ENCODE measurements at regions not wholly inside any gene's neighbourhood (a gene's known extent, or its start where the extent isn't known, plus 50 kb on each side); places are given as distances from the start of the nearest gene placed in this dataset.

DNA sequence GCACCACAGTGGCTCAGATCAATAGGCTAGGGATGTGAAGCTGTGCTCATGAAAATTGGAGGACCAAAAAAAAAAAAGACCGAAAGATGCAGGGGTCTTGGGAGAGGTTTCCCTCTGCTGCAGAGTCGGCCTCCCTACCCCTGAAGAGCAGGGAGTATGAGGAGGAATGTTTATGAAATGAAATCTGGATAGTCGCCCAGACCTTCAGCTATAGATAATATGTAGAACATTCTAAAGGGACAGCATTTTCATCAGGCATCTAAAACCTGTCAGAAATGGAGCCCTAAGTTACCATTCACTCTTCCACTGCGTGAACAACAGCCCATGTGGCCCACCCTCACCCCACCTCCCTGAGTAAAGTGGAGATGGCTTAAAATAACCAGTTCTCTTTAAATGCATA is 122.9 kb downstream of the TMEM174 start:
- ATAC-seq: no peak
- no peak for DNase-seq (ENCODE audit: low spot score)

DNA sequence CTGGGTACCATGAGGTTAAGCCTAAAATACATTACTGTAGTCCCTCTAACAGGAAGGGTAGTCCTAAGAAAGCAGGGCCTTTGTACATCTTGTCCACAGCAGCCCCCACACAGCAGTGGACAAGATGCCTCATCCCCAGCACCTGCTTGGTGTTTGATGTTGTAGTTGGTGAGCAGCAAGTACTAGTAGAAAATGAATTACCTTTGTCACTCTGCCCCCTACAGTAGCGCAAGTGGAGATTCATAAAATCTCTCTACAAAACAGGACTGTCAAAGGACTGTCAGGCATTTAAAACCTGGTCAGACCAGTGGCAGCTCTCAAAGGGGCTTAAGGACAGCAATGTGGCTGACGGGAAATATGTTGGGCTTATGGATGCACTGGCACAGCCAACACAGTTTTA is 122.5 kb downstream of the TMEM174 start:
- DNase-seq (ENCODE audit: low spot score) (no peak), ATAC-seq (no peak)

DNA sequence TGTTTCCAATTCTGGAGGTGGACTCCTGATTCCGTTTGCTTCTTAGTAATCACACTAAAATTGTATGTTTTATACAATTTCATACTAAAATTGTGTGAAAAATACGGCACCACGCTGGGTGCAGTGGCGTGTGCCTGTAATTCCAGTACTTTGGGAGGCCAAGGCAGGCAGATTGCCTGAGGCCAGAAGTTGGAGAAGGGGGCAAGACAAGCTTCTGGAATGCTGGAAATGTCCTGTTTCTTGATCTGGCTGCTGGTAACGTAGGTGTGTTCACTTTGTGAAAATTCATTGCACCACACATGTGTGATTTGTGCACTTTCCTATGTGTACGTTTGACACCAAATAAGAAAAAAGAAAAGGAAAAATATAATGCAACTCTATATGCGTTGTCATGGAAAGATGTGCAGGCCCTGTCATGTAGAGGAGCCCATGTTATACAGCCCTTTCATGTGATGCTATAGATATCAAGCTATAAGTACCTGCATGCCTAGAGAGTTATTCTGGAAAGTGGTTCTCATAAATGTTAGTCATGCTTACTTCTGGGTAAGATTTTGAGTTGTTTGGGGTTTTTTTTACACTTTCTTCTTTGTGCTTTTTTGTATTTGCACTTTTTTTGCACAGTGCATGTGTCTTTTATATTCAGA is 119.9 kb downstream of the TMEM174 start:
- no peak for ATAC-seq
- DNase-seq (ENCODE audit: low spot score): no peak

DNA sequence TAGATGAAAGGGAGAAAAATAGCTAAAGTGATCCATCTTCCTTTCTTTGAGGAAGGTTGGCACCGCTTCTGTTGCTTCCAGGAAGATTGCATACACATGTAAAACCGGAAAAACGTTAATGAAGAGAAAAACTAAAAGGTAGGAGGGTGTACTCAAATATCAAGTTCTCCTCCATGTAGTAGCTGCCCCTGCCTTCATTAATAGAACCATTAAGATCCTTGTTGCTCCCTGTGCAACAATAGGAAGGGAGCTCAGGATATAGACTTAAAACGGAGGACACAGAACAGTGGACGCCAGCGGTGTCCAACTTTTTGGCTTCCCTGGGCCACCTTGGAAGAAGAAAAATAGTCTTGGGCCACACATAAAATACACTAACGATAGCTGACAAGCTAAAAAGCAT is 118.9 kb downstream of the TMEM174 start:
- DNase-seq (ENCODE audit: low spot score) (no peak), ATAC-seq (no peak)

DNA sequence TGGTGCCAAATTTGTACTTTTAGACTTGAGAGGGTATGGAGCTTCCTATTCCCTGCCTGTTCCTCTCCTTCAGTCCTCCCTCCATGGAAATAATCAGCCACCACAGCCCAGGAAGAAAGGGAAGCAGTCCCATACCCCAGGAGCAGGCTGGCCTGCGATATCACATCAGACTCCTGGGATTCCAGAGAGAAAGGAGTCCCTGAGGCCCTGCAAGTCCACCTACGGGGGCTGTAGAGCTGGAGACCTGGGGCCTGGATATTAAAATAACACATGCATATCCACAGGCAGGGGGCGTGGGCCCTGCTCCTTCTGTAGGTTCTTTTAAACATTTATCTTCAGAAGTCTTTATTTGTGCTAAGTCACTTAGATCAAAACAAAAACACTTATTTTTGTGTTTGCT is 117.2 kb downstream of the TMEM174 start:
- ATAC-seq: no peak
- no peak for DNase-seq (ENCODE audit: low spot score)

DNA sequence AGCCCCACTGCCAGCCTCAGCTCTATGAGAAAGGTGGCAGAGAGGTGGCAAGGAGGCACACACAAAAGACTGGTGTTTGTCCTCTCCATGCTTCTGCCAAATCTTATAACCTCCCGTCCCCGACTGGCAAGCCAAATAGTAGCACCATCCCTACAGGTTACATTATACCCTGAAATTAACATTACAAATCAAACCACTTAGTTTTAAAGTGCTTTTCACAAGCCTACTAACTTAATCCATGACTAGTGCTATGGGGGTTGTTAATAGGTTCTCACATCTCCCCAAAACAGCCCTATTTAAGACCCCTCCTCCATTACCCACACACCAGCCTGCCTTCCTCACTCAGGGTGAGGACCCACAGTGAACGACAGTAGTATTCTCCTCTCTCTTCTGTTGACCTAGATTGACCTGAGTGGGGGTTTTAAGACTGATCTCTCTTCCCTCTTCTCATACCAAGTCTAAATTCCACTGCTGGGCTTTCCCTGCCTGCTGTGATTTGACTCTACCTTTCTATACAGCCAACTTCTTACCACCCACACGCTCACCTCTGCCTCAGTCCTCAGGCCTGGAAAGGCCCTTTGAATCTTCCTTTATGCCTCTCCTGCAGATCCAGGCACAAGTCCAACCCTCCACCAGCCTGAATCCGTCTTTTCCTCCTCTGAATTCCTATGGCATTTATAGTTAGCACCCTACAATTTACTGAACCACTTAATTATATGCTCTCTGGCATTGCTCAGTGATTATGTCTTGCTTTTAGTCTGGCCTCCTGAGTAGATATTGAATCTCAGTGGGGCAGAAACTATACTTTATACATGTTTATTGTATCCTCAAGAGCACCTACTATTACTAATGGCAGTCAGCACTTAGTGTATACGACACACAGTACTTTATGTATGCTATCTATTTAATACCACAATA is 116.1 kb downstream of the TMEM174 start:
- ATAC-seq (no peak), DNase-seq (ENCODE audit: low spot score) (no peak)

DNA sequence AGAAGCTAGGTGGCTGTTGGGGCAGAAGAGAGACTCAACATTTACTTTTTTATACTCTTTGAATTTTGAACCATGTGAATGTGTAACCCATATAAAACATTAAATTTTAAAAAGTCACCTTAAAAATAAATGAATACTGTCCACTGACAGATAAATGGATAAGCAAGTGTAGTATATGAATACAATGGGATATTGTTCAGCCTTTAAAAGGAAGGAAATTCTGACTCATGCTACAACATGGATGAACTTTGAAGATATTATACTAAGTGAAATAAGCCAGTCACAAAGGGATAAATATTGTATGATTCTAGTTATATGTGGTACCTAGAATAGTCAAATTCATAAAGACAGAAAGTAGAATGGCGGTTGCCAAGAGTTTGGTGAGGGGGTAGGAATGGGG is 113.9 kb downstream of the TMEM174 start:
- DNase-seq (ENCODE audit: low spot score): no peak
- no peak for ATAC-seq

DNA sequence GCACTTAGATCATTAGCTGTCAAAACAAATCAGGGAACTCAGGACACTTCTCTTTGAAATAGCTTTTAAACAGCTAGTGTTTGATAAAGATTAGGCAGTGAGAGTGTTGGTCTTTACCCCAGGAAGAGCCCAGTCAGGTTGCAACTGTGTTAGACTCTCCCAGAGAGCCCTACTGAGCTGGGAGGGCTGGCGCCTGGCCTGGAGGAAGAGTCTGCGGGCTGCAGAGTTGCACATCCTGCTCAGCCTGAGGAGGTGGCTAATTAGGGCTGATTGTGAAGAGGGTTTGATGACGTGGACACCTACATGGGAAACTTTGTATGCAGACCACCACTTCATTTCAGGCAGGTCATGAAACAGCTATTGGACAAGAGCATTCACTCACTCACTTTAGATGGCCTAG is 112.0 kb downstream of the TMEM174 start:
- no peak for ATAC-seq
- DNase-seq (ENCODE audit: low spot score): no peak

DNA sequence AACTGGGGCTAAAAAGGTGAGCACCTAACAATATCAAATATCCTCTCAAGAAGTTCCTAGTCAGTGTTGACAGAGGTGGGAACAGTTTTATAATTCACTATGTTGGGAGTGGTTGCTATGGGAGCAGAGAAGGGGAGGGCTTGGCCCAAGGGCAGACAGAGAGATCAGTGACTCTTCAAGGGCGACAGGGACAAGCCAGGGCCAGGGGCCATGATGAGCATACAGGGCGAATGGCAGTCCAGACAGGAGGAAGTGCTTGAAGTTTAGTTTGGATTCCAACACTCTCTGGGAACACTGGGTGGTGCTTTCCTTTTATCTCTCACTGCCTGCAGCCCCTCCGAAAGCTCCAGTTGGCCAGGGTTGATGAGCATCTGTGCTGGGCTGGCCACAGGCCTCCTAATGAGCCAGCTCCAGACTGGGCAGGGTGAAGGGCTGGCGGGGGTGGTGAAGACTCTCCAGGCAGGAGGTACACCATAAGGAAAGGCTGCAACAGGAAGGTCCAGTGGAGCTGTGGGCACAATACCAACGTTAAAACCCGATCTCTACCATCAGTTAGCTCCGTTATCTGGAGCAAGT is 111.3 kb downstream of the TMEM174 start:
- no peak for ATAC-seq
- DNase-seq (ENCODE audit: low spot score): no peak

DNA sequence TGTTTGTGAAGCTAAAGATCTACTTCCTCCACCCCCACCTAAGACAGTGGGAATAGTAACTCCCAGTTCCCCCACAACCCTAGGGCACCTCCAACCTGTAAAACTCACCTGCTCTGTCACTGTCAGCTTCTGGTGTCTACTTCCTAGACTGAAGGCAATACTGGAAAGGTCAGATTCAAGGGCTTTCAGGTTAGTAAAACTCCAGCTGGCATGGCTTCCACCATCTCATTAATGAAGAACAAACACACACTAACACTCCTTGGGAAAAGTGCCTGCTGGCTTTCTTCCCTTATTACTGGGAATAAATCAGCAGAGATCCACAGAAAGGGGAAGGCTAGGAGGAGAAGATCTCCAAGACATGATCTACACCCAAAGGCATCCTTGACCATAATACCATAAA is 109.9 kb downstream of the TMEM174 start:
- ATAC-seq: no peak
- no peak for DNase-seq (ENCODE audit: low spot score)

DNA sequence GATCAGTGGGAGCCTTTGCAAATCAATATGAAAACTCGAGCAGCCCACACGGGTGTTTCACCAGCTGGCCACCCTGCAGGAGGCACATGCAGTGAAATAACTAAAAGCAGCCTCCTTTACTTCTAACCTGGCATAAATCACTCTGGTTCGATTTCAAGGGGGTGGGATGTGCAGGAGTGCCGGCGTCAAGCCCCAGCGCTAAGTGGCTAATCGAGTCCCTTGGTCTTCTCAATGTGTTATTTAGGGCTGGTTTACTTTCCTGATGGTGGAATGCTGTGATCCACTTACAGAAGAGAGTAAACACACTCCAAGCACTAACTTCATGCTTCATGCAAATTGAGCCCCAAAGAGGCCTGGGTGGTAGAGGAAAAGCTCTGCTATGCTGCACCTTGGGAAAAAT is 109.4 kb downstream of the TMEM174 start:
- no peak for ATAC-seq
- DNase-seq (ENCODE audit: low spot score): no peak

DNA sequence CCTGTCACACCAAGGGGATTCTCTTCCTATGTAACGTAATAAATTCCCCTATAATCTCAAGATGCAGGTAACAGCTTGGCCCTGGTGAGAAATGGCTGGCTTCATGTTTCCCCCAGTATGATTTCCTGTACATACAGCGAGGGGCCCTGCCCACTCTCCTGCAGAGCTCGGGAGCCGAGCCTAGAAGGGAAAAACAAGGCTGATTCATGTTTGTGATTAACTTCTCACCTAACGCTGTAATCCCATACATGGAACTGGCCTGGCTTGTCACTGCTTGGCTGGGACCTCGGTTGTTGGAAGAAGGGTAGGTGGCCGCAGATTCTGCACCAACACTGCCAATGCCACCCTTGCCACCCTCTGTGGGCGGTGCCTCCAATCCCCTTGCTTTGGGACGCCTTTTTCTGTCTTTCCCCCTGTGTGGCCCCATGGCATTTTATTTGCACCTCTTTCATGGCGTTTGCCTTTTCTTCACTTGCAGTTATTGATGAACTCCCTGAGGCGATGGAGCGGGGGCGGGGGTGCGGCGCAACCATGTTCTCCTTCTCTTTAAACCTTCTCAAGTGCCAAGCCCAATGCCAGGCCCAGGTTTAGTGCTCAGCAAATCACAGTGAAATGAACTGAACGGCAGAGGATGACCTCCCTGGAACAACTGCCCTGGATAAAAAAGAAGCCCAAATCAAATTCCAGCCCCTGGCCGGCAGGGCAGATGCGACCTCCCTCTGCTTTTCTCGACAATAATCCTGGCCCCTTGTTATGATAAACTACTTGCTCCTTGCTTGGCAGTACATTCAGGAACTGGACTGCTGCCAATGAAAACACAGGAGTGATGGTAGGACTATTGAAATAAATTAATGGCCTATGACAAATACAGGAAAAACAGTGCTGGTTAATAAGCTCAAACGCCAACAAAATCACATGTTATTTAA is 108.1 kb downstream of the TMEM174 start:
- ATAC-seq (peak; percentile 42), DNase-seq (ENCODE audit: low spot score) (no peak)

DNA sequence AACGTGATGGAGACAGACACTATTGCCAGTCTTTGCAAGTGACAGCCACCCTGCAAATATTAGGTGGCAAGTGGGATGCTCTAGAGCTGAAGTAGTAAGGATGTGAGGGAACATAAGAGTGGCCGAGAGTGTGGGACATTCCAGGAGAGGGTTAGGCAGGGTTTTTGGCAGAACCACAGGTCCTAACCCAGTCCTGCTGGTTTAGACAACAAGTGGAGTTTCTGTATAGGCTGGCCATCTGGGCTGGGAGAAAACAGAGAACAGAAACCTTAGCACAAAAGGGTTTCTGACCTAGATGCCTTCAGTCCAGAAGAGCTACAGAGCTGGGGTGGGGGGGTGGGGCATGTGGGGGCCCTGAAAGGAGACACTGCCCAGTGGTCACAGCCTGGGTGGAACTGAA is 107.4 kb downstream of the TMEM174 start:
- DNase-seq (ENCODE audit: low spot score) (no peak), ATAC-seq (no peak)

DNA sequence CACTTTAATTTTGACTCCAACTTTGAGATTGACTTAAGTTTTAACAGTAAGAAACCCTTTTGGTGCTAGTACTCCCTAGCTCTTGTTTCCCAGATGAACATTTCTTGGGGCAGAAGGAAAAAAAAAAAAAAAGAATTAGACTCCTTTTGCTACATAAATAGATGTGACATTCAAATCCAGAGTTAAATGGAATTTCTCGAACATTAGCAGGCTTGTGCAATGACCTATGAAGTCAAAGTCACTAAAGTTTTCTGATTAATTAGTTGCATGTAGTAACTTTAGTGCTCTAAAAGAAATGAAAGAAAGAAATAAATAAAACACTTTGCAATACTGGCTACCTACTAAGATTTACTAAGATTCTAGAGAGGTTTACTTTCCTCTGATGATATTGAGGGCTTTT is 106.8 kb downstream of the TMEM174 start:
- no peak for ATAC-seq
- DNase-seq (ENCODE audit: low spot score): no peak

DNA sequence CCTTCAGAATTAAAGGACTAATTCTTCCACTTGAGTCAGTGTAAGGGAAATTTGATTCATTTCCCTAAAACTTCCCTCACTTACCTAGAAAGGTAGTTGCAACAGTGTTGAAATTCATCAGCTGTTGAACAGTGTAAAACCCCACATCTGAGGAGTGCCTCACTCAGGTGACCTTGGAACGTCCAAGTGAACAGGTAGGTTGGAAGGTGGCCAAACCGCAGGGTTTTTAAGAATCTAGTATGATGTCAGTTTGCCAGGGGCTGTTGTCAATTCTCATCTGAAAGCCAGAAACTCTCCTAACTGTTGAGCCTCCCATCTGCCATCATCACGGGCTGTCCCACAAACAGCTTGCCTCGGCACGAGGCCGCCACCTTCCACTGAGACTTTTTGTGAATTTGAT is 105.7 kb downstream of the TMEM174 start:
- ATAC-seq: no peak

DNA sequence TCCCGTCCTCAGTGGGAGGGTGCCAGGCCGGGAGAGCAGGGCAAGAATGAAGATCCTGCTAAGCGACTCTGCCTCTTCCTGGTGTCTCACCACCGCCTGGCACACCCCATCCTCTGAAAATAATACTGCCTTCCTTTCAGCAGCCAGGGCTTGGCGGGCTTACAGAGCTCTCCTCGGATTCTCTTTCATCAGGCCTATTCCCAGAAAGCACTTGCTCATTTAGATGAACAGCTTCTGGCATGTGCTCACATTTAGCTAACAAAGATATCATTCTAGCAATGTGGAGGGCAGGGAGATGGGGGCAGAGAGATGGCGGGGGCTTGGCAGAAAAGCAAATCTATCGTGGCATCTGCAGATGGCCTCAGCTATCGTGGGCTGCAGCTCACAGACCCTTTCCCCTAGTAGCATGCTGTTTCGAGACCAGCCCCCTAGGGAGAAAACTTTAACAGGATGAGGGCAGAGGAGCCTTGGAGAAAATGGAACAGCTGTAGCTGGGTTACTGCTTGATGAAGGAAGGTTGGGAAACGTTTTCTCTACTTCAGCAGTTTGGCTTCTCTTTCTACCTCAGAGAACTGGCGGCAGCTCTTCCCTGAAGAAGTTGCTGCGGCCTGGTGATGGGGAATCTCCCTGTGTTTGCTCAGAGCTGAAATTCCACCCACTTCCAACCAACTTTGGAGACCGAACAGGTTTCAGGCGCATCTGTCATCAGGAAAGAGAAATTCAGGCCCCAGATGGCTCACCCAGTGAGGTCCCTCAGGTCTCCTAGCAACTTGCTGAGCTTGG is 102.1 kb downstream of the TMEM174 start:
- ATAC-seq (no peak), DNase-seq (ENCODE audit: low spot score) (no peak)

More for the DNA sequence above, 105.7 kb downstream of the TMEM174 start:
- DNase-seq (ENCODE audit: low spot score): no peak

DNA sequence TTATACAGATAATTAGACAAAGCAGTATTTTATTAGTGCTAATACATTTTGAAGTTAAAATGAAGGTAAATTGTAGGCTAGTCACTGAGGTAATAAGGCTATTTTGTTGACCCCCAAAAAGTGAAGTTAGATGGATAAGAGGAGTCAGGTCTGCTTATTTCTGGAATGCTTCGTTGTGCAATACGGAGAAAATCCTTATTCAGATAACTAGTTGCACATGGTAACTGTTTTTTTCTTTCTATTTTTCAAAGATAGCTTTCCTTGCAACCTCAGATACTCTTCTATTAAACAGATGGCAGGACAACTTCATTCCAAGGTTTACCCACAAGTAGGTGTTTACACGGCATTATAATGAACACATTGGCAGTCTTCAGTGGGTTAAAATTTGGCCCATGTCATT is 101.1 kb downstream of the TMEM174 start:
- ATAC-seq (no peak), DNase-seq (ENCODE audit: low spot score) (no peak)

DNA sequence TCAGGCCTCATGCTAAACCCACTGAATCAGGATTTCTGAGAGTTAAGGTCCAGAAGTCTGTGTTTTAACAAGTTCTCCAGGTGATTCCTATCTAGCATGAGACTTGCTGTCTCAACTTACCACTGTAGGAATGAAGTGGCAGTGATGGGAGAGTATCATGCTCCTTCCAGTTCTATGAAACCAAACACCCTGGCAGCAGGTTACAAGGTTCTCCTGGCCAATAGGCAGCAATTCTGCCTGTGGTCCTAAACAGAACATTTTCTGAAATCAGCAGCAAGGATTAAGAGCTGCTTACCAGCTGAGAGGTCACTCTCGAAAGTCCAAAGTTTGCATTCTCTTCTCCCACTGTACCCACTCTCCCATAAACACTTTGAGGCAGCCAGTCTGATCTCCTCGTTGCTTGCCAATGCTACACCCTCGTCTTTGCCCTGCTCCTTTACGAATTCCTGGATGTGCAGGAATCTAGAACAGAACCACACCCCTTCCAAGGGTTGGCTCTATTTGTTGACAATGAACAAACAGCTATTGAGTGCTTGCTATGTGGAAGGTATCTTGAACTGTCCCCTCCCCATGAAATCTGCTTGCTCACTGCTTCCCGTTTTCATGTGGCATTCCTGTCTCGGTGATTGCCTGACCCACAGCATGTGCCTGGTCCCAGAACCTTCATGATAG is 100.5 kb downstream of the TMEM174 start:
- ATAC-seq (no peak), DNase-seq (ENCODE audit: low spot score) (no peak)

DNA sequence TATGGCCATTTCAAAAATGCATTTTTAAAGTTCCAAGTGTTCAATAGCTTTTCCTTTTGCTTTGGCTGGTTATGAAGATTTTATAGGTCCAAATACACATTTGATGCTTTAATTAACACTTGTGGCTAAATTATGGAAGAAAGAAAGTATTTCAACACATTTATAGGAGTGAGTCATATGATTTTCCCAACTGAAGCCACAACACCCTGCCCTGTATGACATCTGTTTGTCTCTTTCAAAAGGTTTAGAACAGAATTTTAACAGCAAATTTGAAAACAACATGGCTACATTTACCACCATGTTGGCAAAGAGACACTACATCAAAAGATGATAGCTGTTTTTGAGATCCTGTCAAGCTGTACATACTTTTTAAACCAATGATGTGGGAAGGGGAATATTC is 99.4 kb downstream of the TMEM174 start:
- ATAC-seq (no peak), DNase-seq (ENCODE audit: low spot score) (no peak)

DNA sequence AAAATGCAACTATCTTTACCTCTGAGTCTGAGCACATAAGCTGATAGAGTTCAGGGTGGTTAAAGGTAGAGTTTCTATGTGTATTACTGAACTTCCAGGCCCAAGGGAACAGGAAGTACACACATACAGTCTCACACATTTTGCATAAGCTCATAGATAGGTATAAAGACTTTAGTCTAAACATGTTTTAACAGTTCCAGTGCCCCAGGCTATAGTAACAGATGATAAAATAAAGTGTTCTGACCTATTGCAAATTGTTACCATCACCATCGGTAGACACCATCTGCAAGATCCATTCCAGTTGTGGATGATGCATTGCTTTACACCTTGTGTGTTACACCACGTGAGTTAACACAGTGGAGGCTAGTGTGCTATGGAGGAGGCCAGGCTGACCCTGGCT is 95.8 kb downstream of the TMEM174 start:
- ATAC-seq (no peak), DNase-seq (ENCODE audit: low spot score) (no peak)
